ENCODE measurements at regions not wholly inside any gene's neighbourhood (a gene's known extent, or its start where the extent isn't known, plus 50 kb on each side); places are given as distances from the start of the nearest gene placed in this dataset.

GRCh38 chr3:106341586-106342162, 472.9 kb upstream of the CBLB start:
- TF ChIP-seq SPI1 (IDR thresholded peaks at IDR 0.05; ENCODE audit: borderline replicate concordance, low read depth), result no peak
- TF ChIP-seq POLR2AphosphoS5 (IDR thresholded peaks at IDR 0.05; ENCODE audit: low read depth), result no peak
- TF ChIP-seq REST (IDR thresholded peaks at IDR 0.05; ENCODE audit: insufficient replicate concordance, low read depth), result no peak
- TF ChIP-seq GABPA (IDR thresholded peaks at IDR 0.05; ENCODE audit: low read depth), result no peak
- TF ChIP-seq CTCF (IDR thresholded peaks at IDR 0.05; ENCODE audit: insufficient read depth, low read length), result no peak
- Histone ChIP-seq H3K27me3 (ENCODE audit: insufficient read depth, poor library complexity, severe bottlenecking) (no peaks in the 10 kb centered on the region), H3K4me3 (replicated peaks; ENCODE audit: insufficient read depth, low read length) (no peak overlapping the region), H3K27ac (replicated peaks) (no peak overlapping the region)
- no peak for DNase-seq (ENCODE audit: low read depth in 1 of 2, low spot score in 1 of 2)

- no peaks in the 10 kb centered on the region for H3K27me3 ChIP-seq (ENCODE audit: insufficient read depth, poor library complexity, severe bottlenecking)
- H3K27ac ChIP-seq (replicated peaks), result no peak overlapping the region
- H3K4me3 ChIP-seq (replicated peaks; ENCODE audit: insufficient read depth, low read length), result no peak overlapping the region
- no peak for DNase-seq (ENCODE audit: low read depth in 1 of 2, low spot score in 1 of 2)
- no peak for TF ChIP-seq GABPA (IDR thresholded peaks at IDR 0.05; ENCODE audit: low read depth)
- no peak for TF ChIP-seq REST (IDR thresholded peaks at IDR 0.05; ENCODE audit: insufficient replicate concordance, low read depth)
- no peak for TF ChIP-seq POLR2AphosphoS5 (IDR thresholded peaks at IDR 0.05; ENCODE audit: low read depth)
These were observed 473.6 kb upstream of the CBLB start for GRCh38 chr3:106342386-106342785.

GRCh38 chr3:106343811-106344210, 475.0 kb upstream of the CBLB start:
- no peaks in the 10 kb centered on the region for H3K27me3 ChIP-seq (ENCODE audit: insufficient read depth, poor library complexity, severe bottlenecking)
- H3K4me3 ChIP-seq (replicated peaks; ENCODE audit: insufficient read depth, low read length), result no peak overlapping the region
- no peak overlapping the region for H3K27ac ChIP-seq (replicated peaks)
- no peak for DNase-seq (ENCODE audit: low read depth in 1 of 2, low spot score in 1 of 2)
- TF ChIP-seq SPI1 (IDR thresholded peaks at IDR 0.05; ENCODE audit: borderline replicate concordance, low read depth), result no peak

- no peak overlapping the region for H3K27ac ChIP-seq (replicated peaks)
- DNase-seq (ENCODE audit: low read depth in 1 of 2, low spot score in 1 of 2), result peak; percentile 5 to 32
- no peak for TF ChIP-seq REST (IDR thresholded peaks at IDR 0.05; ENCODE audit: insufficient replicate concordance, low read depth)
- no peak for TF ChIP-seq CTCF (IDR thresholded peaks at IDR 0.05; ENCODE audit: insufficient read depth, low read length)
- TF ChIP-seq POLR2AphosphoS5 (IDR thresholded peaks at IDR 0.05; ENCODE audit: low read depth), result no peak
- no peak for TF ChIP-seq SPI1 (IDR thresholded peaks at IDR 0.05; ENCODE audit: borderline replicate concordance, low read depth)
- TF ChIP-seq GABPA (IDR thresholded peaks at IDR 0.05; ENCODE audit: low read depth), result no peak
- no peak overlapping the region for H3K4me3 ChIP-seq (replicated peaks; ENCODE audit: insufficient read depth, low read length)
- H3K27me3 ChIP-seq (ENCODE audit: insufficient read depth, poor library complexity, severe bottlenecking), result no peaks in the 10 kb centered on the region
These were observed 476.7 kb upstream of the CBLB start for GRCh38 chr3:106345353-106346027.

All from HL-60 (cell line).